ENCODE measurements at regions not wholly inside any gene's neighbourhood (a gene's known extent, or its start where the extent isn't known, plus 50 kb on each side); places are given as distances from the start of the nearest gene placed in this dataset.

- H3K4me3 ChIP-seq (ENCODE audit: low read depth, low read length): no peak overlapping the region
- no peak for TF ChIP-seq CTCF (IDR thresholded peaks at IDR 0.05; ENCODE audit: low read depth, low read length)
These were observed 624.7 kb downstream of the TDRD15 start for GRCh38 chr2:21748501-21748900.

GRCh38 chr2:21754164-21754788 lies 630.5 kb downstream of the TDRD15 start:
- H3K4me3 ChIP-seq (ENCODE audit: low read depth, low read length): no peak overlapping the region
- no peak for TF ChIP-seq CTCF (IDR thresholded peaks at IDR 0.05; ENCODE audit: low read depth, low read length)

GRCh38 chr2:21757805-21758430 lies 634.1 kb downstream of the TDRD15 start:
- no peak overlapping the region for H3K4me3 ChIP-seq (ENCODE audit: low read depth, low read length)
- no peak for TF ChIP-seq CTCF (IDR thresholded peaks at IDR 0.05; ENCODE audit: low read depth, low read length)

GRCh38 chr2:21759819-21760218 lies 636.1 kb downstream of the TDRD15 start:
- no peak for TF ChIP-seq CTCF (IDR thresholded peaks at IDR 0.05; ENCODE audit: low read depth, low read length)
- no peak overlapping the region for H3K4me3 ChIP-seq (ENCODE audit: low read depth, low read length)

- H3K4me3 ChIP-seq (ENCODE audit: low read depth, low read length): no peak overlapping the region
- no peak for TF ChIP-seq CTCF (IDR thresholded peaks at IDR 0.05; ENCODE audit: low read depth, low read length)
These were observed 637.6 kb downstream of the TDRD15 start for GRCh38 chr2:21761361-21761760.

GRCh38 chr2:21763501-21763900 lies 639.7 kb downstream of the TDRD15 start:
- H3K4me3 ChIP-seq (ENCODE audit: low read depth, low read length): no peak overlapping the region

More at GRCh38 chr2:21763501-21763900, 639.7 kb downstream of the TDRD15 start:
- TF ChIP-seq CTCF (IDR thresholded peaks at IDR 0.05; ENCODE audit: low read depth, low read length): no peak
